ENCODE measurements at regions not wholly inside any gene's neighbourhood (a gene's known extent, or its start where the extent isn't known, plus 50 kb on each side); places are given as distances from the start of the nearest gene placed in this dataset.
"Not testable (repeated sequence)": the region's sequence is repeated elsewhere in the genome, so short reads cannot be mapped to it uniquely, and the experiment has no call there.

- not testable (repeated sequence) for DNase-seq (ENCODE audit: low spot score)
Observed at GRCh38 chr1:95669638-95670037, 435.6 kb downstream of the RWDD3 start.

- no peak for DNase-seq (ENCODE audit: low spot score)
Observed at GRCh38 chr1:95671098-95671497, 437.1 kb downstream of the RWDD3 start.

GRCh38 chr1:95679262-95679661, 445.3 kb downstream of the RWDD3 start:
- no peak for DNase-seq (ENCODE audit: low spot score)

GRCh38 chr1:95685081-95685480, 451.1 kb downstream of the RWDD3 start:
- no peak for DNase-seq (ENCODE audit: low spot score)

- no peak for DNase-seq (ENCODE audit: low spot score)
Observed at GRCh38 chr1:95686217-95686616, 452.2 kb downstream of the RWDD3 start.

- no peak for DNase-seq (ENCODE audit: low spot score)
Observed at GRCh38 chr1:95699149-95699953, 465.3 kb downstream of the RWDD3 start.

- DNase-seq (ENCODE audit: low spot score): no peak
Observed at GRCh38 chr1:95701450-95702173, 467.6 kb downstream of the RWDD3 start.

- DNase-seq (ENCODE audit: low spot score): no peak
Observed at GRCh38 chr1:95703046-95703445, 469.0 kb downstream of the RWDD3 start.

- DNase-seq (ENCODE audit: low spot score): no peak
Observed at GRCh38 chr1:95716097-95716496, 482.1 kb downstream of the RWDD3 start.

- DNase-seq (ENCODE audit: low spot score): no peak
Observed at GRCh38 chr1:95716550-95716949, 482.5 kb downstream of the RWDD3 start.

- DNase-seq (ENCODE audit: low spot score): no peak
Observed at GRCh38 chr1:95723346-95723745, 489.3 kb downstream of the RWDD3 start.

- no peak for DNase-seq (ENCODE audit: low spot score)
Observed at GRCh38 chr1:95728841-95729240, 494.8 kb downstream of the RWDD3 start.

- DNase-seq (ENCODE audit: low spot score): no peak
Observed at GRCh38 chr1:95730986-95731385, 497.0 kb downstream of the RWDD3 start.

GRCh38 chr1:95731466-95731865, 497.5 kb downstream of the RWDD3 start:
- no peak for DNase-seq (ENCODE audit: low spot score)

GRCh38 chr1:95733031-95733430, 499.0 kb downstream of the RWDD3 start:
- no peak for DNase-seq (ENCODE audit: low spot score)

- no peak for DNase-seq (ENCODE audit: low spot score)
Observed at GRCh38 chr1:95733671-95734070, 499.7 kb downstream of the RWDD3 start.

GRCh38 chr1:95734560-95734959, 500.6 kb downstream of the RWDD3 start:
- no peak for DNase-seq (ENCODE audit: low spot score)

GRCh38 chr1:95742591-95743089, 508.6 kb downstream of the RWDD3 start:
- DNase-seq (ENCODE audit: low spot score): peak; percentile 63

GRCh38 chr1:95744731-95745130, 510.7 kb downstream of the RWDD3 start:
- DNase-seq (ENCODE audit: low spot score): no peak

- no peak for DNase-seq (ENCODE audit: low spot score)
Observed at GRCh38 chr1:95752515-95753381, 518.7 kb downstream of the RWDD3 start.

- DNase-seq (ENCODE audit: low spot score): no peak
Observed at GRCh38 chr1:95753382-95754016, 519.5 kb downstream of the RWDD3 start.

- no peak for DNase-seq (ENCODE audit: low spot score)
Observed at GRCh38 chr1:95754412-95754811, 520.4 kb downstream of the RWDD3 start.

All from ecto neural progenitor cell (in vitro differentiated cells).